Keratinocyte (primary cell): ENCODE measurements at regions not wholly inside any gene's neighbourhood (a gene's known extent, or its start where the extent isn't known, plus 50 kb on each side); places are given as distances from the start of the nearest gene placed in this dataset.

Experiments
- DNase-seq: peaks from one replicate; pipeline ENCODE4 v3.0.0-alpha.2; 2011; ENCODE audit warnings: low read depth, missing footprints, low spot score
- FAIRE-seq: peaks from 2 replicates; lab custom pipeline; 2011; peaks lifted over from hg19 to GRCh38; lab: Jason Lieb, UNC
- H2AFZ ChIP-seq: 2 replicates; pipeline ENCODE4 v1.6.0; 2012; ENCODE audit warnings: low read length, control low read depth, inconsistent platforms; ENCODE audit not compliant: control insufficient read depth
- H3K27ac ChIP-seq: 2 replicates; pipeline ENCODE4 v1.5.1; 2011; ENCODE audit warnings: low read length; ENCODE audit not compliant: control insufficient read depth, insufficient read depth
- H3K27me3 ChIP-seq: 3 replicates; pipeline ENCODE4 v1.6.0; 2011; ENCODE audit warnings: low read length; ENCODE audit not compliant: control insufficient read depth, insufficient read depth; ENCODE audit errors: extremely low read depth
- H3K36me3 ChIP-seq, 2 experiments: 2 replicates in 1 of 2; 3 replicates in 1 of 2; pipeline ENCODE4 v1.5.1; 2011; ENCODE audit warnings: low read length in 2 of 2, mild to moderate bottlenecking in 1 of 2; ENCODE audit not compliant: control insufficient read depth in 2 of 2, insufficient read depth in 2 of 2; ENCODE audit errors: extremely low read depth in 1 of 2
- H3K4me1 ChIP-seq: 3 replicates; pipeline ENCODE4 v1.5.1; 2011; ENCODE audit warnings: low read length; ENCODE audit not compliant: control insufficient read depth, insufficient read depth; ENCODE audit errors: extremely low read depth
- H3K4me2 ChIP-seq: 3 replicates; pipeline ENCODE4 v1.6.0; 2011; ENCODE audit warnings: low read depth, low read length; ENCODE audit not compliant: control insufficient read depth, insufficient read depth; ENCODE audit errors: extremely low read depth
- H3K4me3 ChIP-seq, 3 experiments: fragments of 200-600 bp in 1 of 3; sonication (generic) in 1 of 3; 2 replicates in 2 of 3; 3 replicates in 1 of 3; pipeline ENCODE4 v1.5.1; 2011 to 2016; ENCODE audit warnings: low read length in 3 of 3, mild to moderate bottlenecking in 3 of 3, control low read depth in 2 of 3, inconsistent platforms in 1 of 3, low read depth in 1 of 3, mixed read lengths in 1 of 3, mixed run types in 1 of 3, moderate library complexity in 1 of 3; ENCODE audit not compliant: control insufficient read depth in 2 of 3, insufficient read depth in 2 of 3; ENCODE audit errors: extremely low read depth in 1 of 3
- H3K79me2 ChIP-seq: 2 replicates; pipeline ENCODE4 v1.6.0; 2012; ENCODE audit warnings: low read length; ENCODE audit not compliant: control insufficient read depth, insufficient read depth
- H3K9ac ChIP-seq: 3 replicates; pipeline ENCODE4 v1.6.0; 2011; ENCODE audit warnings: low read length; ENCODE audit not compliant: control insufficient read depth, insufficient read depth; ENCODE audit errors: extremely low read depth
- H3K9me1 ChIP-seq: 3 replicates; pipeline ENCODE4 v1.6.0; 2011; ENCODE audit warnings: low read length; ENCODE audit not compliant: control insufficient read depth, insufficient read depth; ENCODE audit errors: extremely low read depth
- H3K9me3 ChIP-seq: 2 replicates; pipeline ENCODE4 v1.5.1; 2012; ENCODE audit warnings: low read depth, low read length; ENCODE audit not compliant: control insufficient read depth
- H4K20me1 ChIP-seq: 3 replicates; pipeline ENCODE4 v1.6.0; 2011; ENCODE audit warnings: low read length; ENCODE audit not compliant: control insufficient read depth, insufficient read depth; ENCODE audit errors: extremely low read depth
- CTCF ChIP-seq, 3 experiments: IDR thresholded peaks in 1 of 3; conservative IDR thresholded peaks in 1 of 3; optimal IDR thresholded peaks in 1 of 3; 2 replicates in 2 of 3; 3 replicates in 1 of 3; pipeline versions ENCODE3 to v1.5.1; 2011; ENCODE audit warnings: low read length in 3 of 3, mild to moderate bottlenecking in 3 of 3, moderate library complexity in 2 of 3, control low read depth in 1 of 3, inconsistent platforms in 1 of 3; ENCODE audit not compliant: insufficient read depth in 2 of 3; ENCODE audit errors: extremely low read depth in 1 of 3
- EZH2 ChIP-seq: IDR thresholded peaks from one replicate; pipeline ENCODE4 v1.6.1; 2012; ENCODE audit warnings: inconsistent platforms, mild to moderate bottlenecking, low read length, moderate library complexity
- dilution Hi-C: fragments of 300-500 bp; cut with MboI; formaldehyde crosslinking; loops from one replicate; pipeline ENCODE4 v1.7.0; 2020; ENCODE audit warnings: low sequenced_read_pairs; ENCODE audit not compliant: extremely low pct_ligation_motif_present

DNA sequence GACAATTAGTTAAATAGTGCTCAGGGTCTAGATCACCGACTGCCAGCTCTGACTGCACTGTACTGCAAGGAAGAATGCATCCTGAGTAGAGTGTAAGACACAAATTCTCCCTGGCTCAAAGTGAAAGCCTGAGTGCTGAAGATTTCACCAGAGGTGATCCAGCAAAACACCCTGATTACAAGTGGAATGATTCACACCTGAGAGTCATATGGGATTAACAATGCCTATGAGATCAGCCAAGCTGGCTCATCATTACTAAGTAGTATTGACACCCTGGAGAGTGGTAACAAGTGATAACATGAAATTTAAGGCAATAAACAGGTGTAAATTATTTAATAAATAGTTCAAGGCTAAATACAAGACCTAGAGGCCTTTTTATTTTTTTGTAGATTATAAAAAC lies 403.8 kb upstream of the PRR20A start:
- FAIRE-seq (no peak), DNase-seq (no peak)
- H3K27ac ChIP-seq, result no peak overlapping the region
- H3K4me3 ChIP-seq, result no peak overlapping the region
- no peak overlapping the region for H2AFZ ChIP-seq
- no peaks in the 10 kb centered on the region for H3K9me1 ChIP-seq
- H3K4me1 ChIP-seq, result no peaks in the 10 kb centered on the region
- H3K4me2 ChIP-seq, result no peak overlapping the region
- H4K20me1 ChIP-seq, result no peaks in the 10 kb centered on the region
- no peak overlapping the region for H3K9ac ChIP-seq
- H3K27me3 ChIP-seq, result no peaks in the 10 kb centered on the region
- no peaks in the 10 kb centered on the region for H3K36me3 ChIP-seq
- TF ChIP-seq CTCF (optimal IDR thresholded peaks at IDR 0.05 in 1 of 3, IDR thresholded peaks at IDR 0.05 in 1 of 3, conservative IDR thresholded peaks at IDR 0.05 in 1 of 3; ENCODE audit: extremely low read depth in 1 of 3, insufficient read depth in 2 of 3, low read length in 3 of 3) (no peak), EZH2 (no peak)
- peaks cover 3% of the 10 kb centered on the region for H3K9me3 ChIP-seq
- no peaks in the 10 kb centered on the region for H3K79me2 ChIP-seq
- dilution Hi-C loops, result no loop called here

- H4K20me1 ChIP-seq, result no peaks in the 10 kb centered on the region
- no peak overlapping the region for H3K9ac ChIP-seq
- H3K27me3 ChIP-seq, result no peaks in the 10 kb centered on the region
- no peak for FAIRE-seq
- DNase-seq, result no peak
- H3K9me1 ChIP-seq, result no peaks in the 10 kb centered on the region
- TF ChIP-seq EZH2 (no peak), CTCF (optimal IDR thresholded peaks at IDR 0.05 in 1 of 3, IDR thresholded peaks at IDR 0.05 in 1 of 3, conservative IDR thresholded peaks at IDR 0.05 in 1 of 3; ENCODE audit: extremely low read depth in 1 of 3, insufficient read depth in 2 of 3, low read length in 3 of 3) (no peak)
- H3K79me2 ChIP-seq, result no peaks in the 10 kb centered on the region
- no peaks in the 10 kb centered on the region for H3K4me1 ChIP-seq
- H3K4me3 ChIP-seq, result no peak overlapping the region
- dilution Hi-C loops, result no loop called here
- H2AFZ ChIP-seq, result no peak overlapping the region
- H3K27ac ChIP-seq, result no peak overlapping the region
- no peaks in the 10 kb centered on the region for H3K9me3 ChIP-seq
- no peaks in the 10 kb centered on the region for H3K36me3 ChIP-seq
- no peak overlapping the region for H3K4me2 ChIP-seq
Observed at GRCh38 chr13:56752636-56753035, 388.1 kb upstream of the PRR20A start.
